ENCODE measurements at regions not wholly inside any gene's neighbourhood (a gene's known extent, or its start where the extent isn't known, plus 50 kb on each side); places are given as distances from the start of the nearest gene placed in this dataset.

GRCh38 chr3:189101594-189101993, 70.2 kb upstream of the TPRG1 start:
- H3K4me3 ChIP-seq (ENCODE audit: low read length) = no peak overlapping the region
- H3K4me1 ChIP-seq (ENCODE audit: insufficient read depth, low read length) = no peaks in the 10 kb centered on the region
- no peaks in the 10 kb centered on the region for H3K9me3 ChIP-seq (ENCODE audit: low read depth, low read length)
- H3K27me3 ChIP-seq (ENCODE audit: insufficient read depth, low read length) = no peaks in the 10 kb centered on the region

GRCh38 chr3:189103208-189103607, 68.6 kb upstream of the TPRG1 start:
- Histone ChIP-seq H3K4me3 (ENCODE audit: low read length) (no peak overlapping the region), H3K27me3 (ENCODE audit: insufficient read depth, low read length) (no peaks in the 10 kb centered on the region), H3K4me1 (ENCODE audit: insufficient read depth, low read length) (no peaks in the 10 kb centered on the region), H3K9me3 (ENCODE audit: low read depth, low read length) (no peaks in the 10 kb centered on the region)

- Histone ChIP-seq H3K27me3 (ENCODE audit: insufficient read depth, low read length) (no peaks in the 10 kb centered on the region), H3K4me1 (ENCODE audit: insufficient read depth, low read length) (no peaks in the 10 kb centered on the region), H3K9me3 (ENCODE audit: low read depth, low read length) (no peaks in the 10 kb centered on the region), H3K4me3 (ENCODE audit: low read length) (no peak overlapping the region)
Observed at GRCh38 chr3:189108067-189108466, 63.7 kb upstream of the TPRG1 start.

- Histone ChIP-seq H3K4me3 (ENCODE audit: low read length) (no peak overlapping the region), H3K27me3 (ENCODE audit: insufficient read depth, low read length) (no peaks in the 10 kb centered on the region), H3K9me3 (ENCODE audit: low read depth, low read length) (no peaks in the 10 kb centered on the region), H3K4me1 (ENCODE audit: insufficient read depth, low read length) (no peaks in the 10 kb centered on the region)
Observed at GRCh38 chr3:189108735-189109134, 63.0 kb upstream of the TPRG1 start.

GRCh38 chr3:189109145-189109544, 62.6 kb upstream of the TPRG1 start:
- H3K4me3 ChIP-seq (ENCODE audit: low read length) = no peak overlapping the region
- H3K27me3 ChIP-seq (ENCODE audit: insufficient read depth, low read length) = no peaks in the 10 kb centered on the region
- no peaks in the 10 kb centered on the region for H3K4me1 ChIP-seq (ENCODE audit: insufficient read depth, low read length)

GRCh38 chr3:189117087-189117486, 54.7 kb upstream of the TPRG1 start:
- Histone ChIP-seq H3K4me1 (ENCODE audit: insufficient read depth, low read length) (no peaks in the 10 kb centered on the region), H3K27me3 (ENCODE audit: insufficient read depth, low read length) (no peaks in the 10 kb centered on the region), H3K9me3 (ENCODE audit: low read depth, low read length) (no peaks in the 10 kb centered on the region), H3K4me3 (ENCODE audit: low read length) (no peak overlapping the region)

More at GRCh38 chr3:189109145-189109544, 62.6 kb upstream of the TPRG1 start:
- H3K9me3 ChIP-seq (ENCODE audit: low read depth, low read length) = no peaks in the 10 kb centered on the region

GRCh38 chr3:189118896-189119295, 52.9 kb upstream of the TPRG1 start:
- Histone ChIP-seq H3K9me3 (ENCODE audit: low read depth, low read length) (no peaks in the 10 kb centered on the region), H3K4me1 (ENCODE audit: insufficient read depth, low read length) (no peaks in the 10 kb centered on the region), H3K4me3 (ENCODE audit: low read length) (no peak overlapping the region), H3K27me3 (ENCODE audit: insufficient read depth, low read length) (no peaks in the 10 kb centered on the region)

- Histone ChIP-seq H3K4me3 (ENCODE audit: low read length) (no peak overlapping the region), H3K9me3 (ENCODE audit: low read depth, low read length) (no peaks in the 10 kb centered on the region), H3K4me1 (ENCODE audit: insufficient read depth, low read length) (no peaks in the 10 kb centered on the region), H3K27me3 (ENCODE audit: insufficient read depth, low read length) (no peaks in the 10 kb centered on the region)
Observed at GRCh38 chr3:189119950-189120349, 51.8 kb upstream of the TPRG1 start.

GRCh38 chr3:189121092-189121491, 50.7 kb upstream of the TPRG1 start:
- no peak overlapping the region for H3K4me3 ChIP-seq (ENCODE audit: low read length)

More at GRCh38 chr3:189121092-189121491, 50.7 kb upstream of the TPRG1 start:
- Histone ChIP-seq H3K9me3 (ENCODE audit: low read depth, low read length) (no peaks in the 10 kb centered on the region), H3K4me1 (ENCODE audit: insufficient read depth, low read length) (no peaks in the 10 kb centered on the region), H3K27me3 (ENCODE audit: insufficient read depth, low read length) (no peaks in the 10 kb centered on the region)

Measured in mononuclear cell (primary cell).